GM12878 (cell line): ENCODE measurements at regions not wholly inside any gene's neighbourhood (a gene's known extent, or its start where the extent isn't known, plus 50 kb on each side); places are given as distances from the start of the nearest gene placed in this dataset.

Experiments
- ATAC-seq: fragments of 200-7000 bp; cut with Tn5 transposase; 3 replicates; pipeline ENCODE4 v1.9.1; 2020; ENCODE audit warnings: mild to moderate bottlenecking, moderate library complexity
- BruUV-seq: library from RNA; stranded (reverse); fragments of 400-500 nt; replicated peaks from 2 replicates; lab custom pipeline; 2021; lab: Mats Ljungman, UMichigan
- CTCF ChIA-PET: fragments of 300-600 bp; sonication (Branson Sonifier 250); formaldehyde crosslinking; extraction: SDS; loops from one replicate; lab custom pipeline; 2021; ENCODE audit warnings: inconsistent platforms; lab: Yijun Ruan, JAX
- POLR2A ChIA-PET: fragments of 350-600 bp; formaldehyde crosslinking; extraction: SDS; loops from one replicate; lab custom pipeline; 2021; ENCODE audit warnings: inconsistent platforms; lab: Charles Lee
- RAD21 ChIA-PET: fragments of 300-600 bp; sonication (Branson Sonifier 250); formaldehyde crosslinking; loops from one replicate; lab custom pipeline; 2023; ENCODE audit warnings: antibody characterized with exemption; ENCODE audit not compliant: unreplicated experiment; lab: Charles Lee
- SMC1A ChIA-PET: fragments of 300-600 bp; sonication (Branson Sonifier 250); formaldehyde crosslinking; loops from one replicate; lab custom pipeline; 2023; ENCODE audit not compliant: unreplicated experiment, uncharacterized antibody; lab: Charles Lee
- DNase-seq: peaks from one replicate; pipeline ENCODE4 v3.0.0-alpha.2; 2011; ENCODE audit warnings: low read depth, low spot score
- FAIRE-seq: peaks from 3 replicates; lab custom pipeline; 2011; peaks lifted over from hg19 to GRCh38; lab: Jason Lieb, UNC
- H2AFZ ChIP-seq: 2 replicates; pipeline ENCODE4 v1.6.0; 2011; ENCODE audit warnings: low read depth, low read length, control low read depth; ENCODE audit not compliant: control insufficient read depth
- H3K27ac ChIP-seq: 2 replicates; pipeline ENCODE4 v1.5.1; 2011; ENCODE audit warnings: control low read depth; ENCODE audit not compliant: control insufficient read depth, insufficient read depth
- H3K27me3 ChIP-seq, 2 experiments: replicated peaks in 1 of 2; 2 replicates each; pipeline versions ENCODE4 v1.6.0 to v1.6.1; 2011; ENCODE audit warnings: low read length in 1 of 2; ENCODE audit not compliant: control insufficient read depth in 2 of 2, insufficient read depth in 2 of 2
- H3K36me3 ChIP-seq, 2 experiments: 2 replicates each; pipeline ENCODE4 v1.5.1; 2011; ENCODE audit warnings: low read length in 1 of 2; ENCODE audit not compliant: control insufficient read depth in 2 of 2, insufficient read depth in 2 of 2
- H3K4me1 ChIP-seq: 2 replicates; pipeline ENCODE4 v1.6.1; 2011; ENCODE audit warnings: mild to moderate bottlenecking, low read length, moderate library complexity, mixed read lengths; ENCODE audit not compliant: control insufficient read depth, insufficient read depth
- H3K4me2 ChIP-seq: 2 replicates; pipeline ENCODE4 v1.6.0; 2011; ENCODE audit warnings: control low read depth; ENCODE audit not compliant: control insufficient read depth, insufficient read depth
- H3K4me3 ChIP-seq: fragments of 200-600 bp; sonication (generic); 2 replicates; pipeline ENCODE4 v1.5.1; 2016
- H3K79me2 ChIP-seq: 2 replicates; pipeline ENCODE4 v1.6.0; 2011; ENCODE audit warnings: low read length; ENCODE audit not compliant: control insufficient read depth, insufficient read depth
- H3K9ac ChIP-seq: 2 replicates; pipeline ENCODE4 v1.8.0; 2011; ENCODE audit warnings: low read length, control low read depth, mixed read lengths; ENCODE audit not compliant: control insufficient read depth, insufficient read depth
- H3K9me3 ChIP-seq: replicated peaks from 3 replicates; pipeline ENCODE4 v1.5.1; 2011; ENCODE audit warnings: mild to moderate bottlenecking, low read length; ENCODE audit not compliant: control insufficient read depth, insufficient read depth
- H4K20me1 ChIP-seq: 2 replicates; pipeline ENCODE4 v1.6.0; 2011; ENCODE audit not compliant: control insufficient read depth, insufficient read depth
- NFYB ChIP-seq: IDR thresholded peaks from 2 replicates; pipeline ENCODE4 v1.6.1; 2011; ENCODE audit warnings: low read depth, mild to moderate bottlenecking, low read length, improper control_type of control experiment, moderate library complexity; ENCODE audit not compliant: insufficient read depth
- RAD51 ChIP-seq: fragments of 450-650 bp; IDR thresholded peaks from 2 replicates; pipeline ENCODE4 v1.6.1; 2016; ENCODE audit warnings: moderate library complexity, mild to moderate bottlenecking, inconsistent platforms
- STAT1 ChIP-seq: fragments of 450-650 bp; conservative IDR thresholded peaks from 2 replicates; pipeline ENCODE4 v1.6.1; 2014; ENCODE audit warnings: antibody characterized with exemption, mild to moderate bottlenecking
- USF1 ChIP-seq: IDR thresholded peaks from 2 replicates; pipeline ENCODE4 v1.6.1; 2011; ENCODE audit warnings: borderline replicate concordance, low read depth, mild to moderate bottlenecking, moderate library complexity, mixed read lengths, low read length; ENCODE audit not compliant: insufficient read depth; ENCODE audit errors: extremely low read length
- ZNF207 ChIP-seq: fragments of 450-650 bp; IDR thresholded peaks from 2 replicates; pipeline ENCODE4 v1.6.1; 2014; ENCODE audit warnings: antibody characterized with exemption, mild to moderate bottlenecking, borderline replicate concordance
- WGBS: methylation state at CpG from one replicate; pipeline ENCODE4 v1.1.6; 2016; ENCODE audit warnings: low lambda C conversion rate; ENCODE audit not compliant: insufficient replicate concordance, insufficient coverage; ENCODE audit errors: missing lambda C conversion rate; 5-methylcytosine and 5-hydroxymethylcytosine counted together
- in situ Hi-C: fragments of 300-500 bp; cut with MboI; formaldehyde crosslinking; loops from 9 replicates; pipeline ENCODE4 v1.14.3; 2018; ENCODE audit warnings: mixed read lengths
- intact Hi-C: fragments of 100-400 bp; cut with micrococcal nuclease; formaldehyde crosslinking; loops from one replicate; pipeline ENCODE4 v1.14.2; 2022; ENCODE audit not compliant: unreplicated experiment

- H3K4me2 ChIP-seq, result 0 out of 2 replicates have a peak overlapping the region, but pooled peaks have one; percentile 4
- TF ChIP-seq RAD51 (peak; percentile 54; the same call in 1 of the 2 replicates), USF1 (peak; percentile 87), NFYB (peak; percentile 47; the same call in 1 of the 2 replicates), ZNF207 (no peak), STAT1 (no peak)
- BruUV-seq, result no TSS peak
Observed at GRCh38 chr3:14352002-14352627, 50.3 kb upstream of the SLC6A6 start.

More at GRCh38 chr3:14352002-14352627, 50.3 kb upstream of the SLC6A6 start:
- DNase-seq (peak; percentile 30), FAIRE-seq (peak; percentile 92), ATAC-seq (peak; percentile 87)
- in situ Hi-C loops (no loop called here), intact Hi-C loops (no loop called here)
- ChIA-PET CTCF (interaction anchor here (0.8 kb wide), 1 partner anchor 117 kb away, joined by 4 read pairs; no protein-coding TSS in a partner anchor), SMC1A (interaction anchor here (1.1 kb wide), 1 partner anchor 87 kb away, joined by 3 read pairs; no protein-coding TSS in a partner anchor), RAD21 (no interaction called here), POLR2A (no interaction called here)
- Histone ChIP-seq H3K4me1 (no peaks in the 10 kb centered on the region), H3K36me3 (no peaks in the 10 kb centered on the region), H4K20me1 (no peaks in the 10 kb centered on the region), H2AFZ (peak overlapping the region; percentile 32; the same call in 1 of the 2 replicates), H3K79me2 (no peaks in the 10 kb centered on the region), H3K4me3 (no peak overlapping the region), H3K27me3 (peaks cover 0 to 2% of the 10 kb centered on the region in 2 experiments; a peak in 2 of 4 replicates), H3K9ac (no peak overlapping the region), H3K9me3 (no peaks in the 10 kb centered on the region), H3K27ac (no peak overlapping the region)
- WGBS, result 11% methylated on average over 13 of the region's 13 CpGs
